Peyer's patch (tissue), 4 donors: ENCODE measurements at regions not wholly inside any gene's neighbourhood (a gene's known extent, or its start where the extent isn't known, plus 50 kb on each side); places are given as distances from the start of the nearest gene placed in this dataset.

ENCODE experiments used
- POLR2A ChIP-seq, 2 donors: fragments of 450-650 bp; IDR thresholded peaks; one replicate each; pipeline ENCODE4 v1.5.1; 2017; ENCODE audit warnings: antibody characterized with exemption in 2 of 2, mild to moderate bottlenecking in 2 of 2, moderate library complexity in 2 of 2
- TF ChIP-seq, protein P1 (sequence below), 6 experiments: fragments of 450-650 bp in 4 of 6; fragments of 200-600 bp in 2 of 6; sonication (generic) in 1 of 6; IDR thresholded peaks; one replicate each; pipeline ENCODE4 v1.5.1; 2017 to 2019; ENCODE audit warnings: antibody characterized with exemption in 6 of 6, mild to moderate bottlenecking in 3 of 6, moderate library complexity in 1 of 6

GRCh38 chr18:49731860-49732311, 81.4 kb downstream of the ACAA2 start:
- no peak for TF ChIP-seq POLR2A (IDR thresholded peaks at IDR 0.05)
- TF ChIP-seq, protein P1, sequence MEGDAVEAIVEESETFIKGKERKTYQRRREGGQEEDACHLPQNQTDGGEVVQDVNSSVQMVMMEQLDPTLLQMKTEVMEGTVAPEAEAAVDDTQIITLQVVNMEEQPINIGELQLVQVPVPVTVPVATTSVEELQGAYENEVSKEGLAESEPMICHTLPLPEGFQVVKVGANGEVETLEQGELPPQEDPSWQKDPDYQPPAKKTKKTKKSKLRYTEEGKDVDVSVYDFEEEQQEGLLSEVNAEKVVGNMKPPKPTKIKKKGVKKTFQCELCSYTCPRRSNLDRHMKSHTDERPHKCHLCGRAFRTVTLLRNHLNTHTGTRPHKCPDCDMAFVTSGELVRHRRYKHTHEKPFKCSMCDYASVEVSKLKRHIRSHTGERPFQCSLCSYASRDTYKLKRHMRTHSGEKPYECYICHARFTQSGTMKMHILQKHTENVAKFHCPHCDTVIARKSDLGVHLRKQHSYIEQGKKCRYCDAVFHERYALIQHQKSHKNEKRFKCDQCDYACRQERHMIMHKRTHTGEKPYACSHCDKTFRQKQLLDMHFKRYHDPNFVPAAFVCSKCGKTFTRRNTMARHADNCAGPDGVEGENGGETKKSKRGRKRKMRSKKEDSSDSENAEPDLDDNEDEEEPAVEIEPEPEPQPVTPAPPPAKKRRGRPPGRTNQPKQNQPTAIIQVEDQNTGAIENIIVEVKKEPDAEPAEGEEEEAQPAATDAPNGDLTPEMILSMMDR (IDR thresholded peaks at IDR 0.05): no peak
